Glomerular visceral epithelial cell (primary cell): ENCODE measurements at regions not wholly inside any gene's neighbourhood (a gene's known extent, or its start where the extent isn't known, plus 50 kb on each side); places are given as distances from the start of the nearest gene placed in this dataset.
"Not testable (repeated sequence)": the region's sequence is repeated elsewhere in the genome, so short reads cannot be mapped to it uniquely, and the experiment has no call there.

Experiments
- DNase-seq: peaks from one replicate; pipeline ENCODE4 v3.0.0-alpha.2; 2016; ENCODE audit errors: extremely low spot score

- DNase-seq: no peak
Observed at GRCh38 chr4:105050896-105051295, 95.8 kb upstream of the TET2 start.

GRCh38 chr4:105057370-105058105, 89.1 kb upstream of the TET2 start:
- DNase-seq: no peak

DNA sequence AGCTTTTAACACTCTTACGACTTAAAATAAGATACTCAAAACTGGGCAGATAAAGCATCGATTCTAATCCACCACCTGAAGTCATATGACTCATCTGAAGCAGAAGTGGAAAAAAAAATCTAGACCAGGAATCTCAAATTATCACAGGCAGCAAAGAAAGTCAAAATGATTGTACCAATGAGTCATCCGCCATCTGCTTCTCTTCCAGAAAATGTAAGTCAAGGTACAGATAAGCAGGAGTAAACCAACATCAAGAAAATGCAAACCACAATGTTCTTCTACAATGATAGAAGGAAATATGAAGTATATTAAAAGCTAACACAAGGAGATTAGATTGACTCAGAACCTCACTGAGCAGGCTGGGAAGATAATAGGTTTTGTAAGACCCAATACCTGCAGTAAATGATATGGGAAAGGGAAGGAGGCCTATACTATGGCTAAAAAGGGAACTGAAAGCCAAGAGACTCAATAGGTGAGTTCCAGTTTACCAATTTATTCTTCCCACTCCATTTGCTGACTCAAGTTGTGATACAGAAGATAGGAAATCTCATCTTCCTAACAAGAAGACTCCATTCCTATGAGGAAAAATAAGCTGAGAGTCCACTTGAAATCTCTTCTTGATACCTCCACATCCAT, 88.4 kb upstream of the TET2 start:
- peak; percentile 45 for DNase-seq

- DNase-seq: no peak
Observed at GRCh38 chr4:105059337-105059736, 87.3 kb upstream of the TET2 start.

DNA sequence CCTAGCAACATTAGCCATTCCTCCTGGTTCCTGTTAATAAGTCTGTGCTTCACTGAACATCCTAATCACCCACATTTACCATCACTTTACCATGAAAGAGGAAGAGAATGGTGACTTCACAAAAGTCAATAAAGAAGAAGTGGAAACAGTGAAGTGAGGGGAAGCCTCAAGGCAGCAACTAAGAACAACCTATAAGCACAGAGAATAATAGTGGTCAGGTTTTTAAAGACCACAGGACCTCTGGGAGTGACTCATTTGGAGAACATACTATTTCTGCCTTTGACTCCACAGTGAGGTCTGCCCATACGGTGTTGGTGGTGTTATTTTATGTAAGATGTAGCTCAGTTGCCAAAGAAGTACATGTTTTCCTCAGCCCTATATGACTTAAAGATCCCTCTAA, 86.0 kb upstream of the TET2 start:
- DNase-seq: peak; percentile 72

DNA sequence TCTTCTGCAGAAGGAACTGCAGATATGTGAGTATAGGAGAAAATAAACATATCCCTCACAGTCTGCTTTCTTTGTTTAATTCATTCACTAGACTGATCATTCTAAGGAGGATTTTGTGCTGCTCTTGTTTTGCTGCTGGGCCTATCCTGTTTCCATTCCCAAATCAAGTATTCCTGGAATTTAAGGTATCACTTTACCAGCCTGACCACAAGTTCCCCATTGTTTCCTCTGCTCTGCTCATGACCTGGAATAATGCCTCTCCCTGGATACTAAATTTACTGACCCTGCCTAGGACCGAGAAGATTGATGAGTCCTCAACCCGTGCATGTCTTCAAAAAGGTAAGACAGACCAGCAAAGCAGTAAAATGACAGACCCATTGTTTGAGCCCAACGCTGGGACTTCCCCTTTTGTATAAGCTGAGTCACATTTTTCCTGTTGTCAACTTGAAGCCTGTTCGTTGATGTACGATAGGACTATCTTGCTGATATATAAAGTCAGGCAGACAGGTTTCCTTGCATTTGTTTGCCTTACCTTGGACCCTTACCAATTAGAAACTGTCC, 85.5 kb upstream of the TET2 start:
- DNase-seq: peak; percentile 63

GRCh38 chr4:105061731-105062130, 84.9 kb upstream of the TET2 start:
- no peak for DNase-seq

DNA sequence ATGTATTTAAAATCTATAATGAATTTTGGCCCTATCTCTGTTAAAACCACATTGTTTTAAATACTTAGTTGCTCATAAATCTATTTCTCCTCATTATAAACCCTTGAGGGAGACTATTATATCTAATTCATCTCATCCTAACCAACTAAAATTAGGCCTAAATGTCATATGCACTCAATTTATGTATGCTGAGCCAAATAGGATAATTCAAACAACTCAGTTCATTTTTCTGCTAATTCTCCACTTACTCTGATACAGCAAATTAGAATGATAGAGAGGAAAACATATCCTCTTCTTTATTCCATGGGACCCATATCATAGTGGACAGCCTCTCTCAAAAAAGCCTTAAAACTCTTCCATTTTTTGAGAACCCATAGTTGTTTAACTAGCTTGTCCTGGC, 80.3 kb upstream of the TET2 start:
- no peak for DNase-seq

DNA sequence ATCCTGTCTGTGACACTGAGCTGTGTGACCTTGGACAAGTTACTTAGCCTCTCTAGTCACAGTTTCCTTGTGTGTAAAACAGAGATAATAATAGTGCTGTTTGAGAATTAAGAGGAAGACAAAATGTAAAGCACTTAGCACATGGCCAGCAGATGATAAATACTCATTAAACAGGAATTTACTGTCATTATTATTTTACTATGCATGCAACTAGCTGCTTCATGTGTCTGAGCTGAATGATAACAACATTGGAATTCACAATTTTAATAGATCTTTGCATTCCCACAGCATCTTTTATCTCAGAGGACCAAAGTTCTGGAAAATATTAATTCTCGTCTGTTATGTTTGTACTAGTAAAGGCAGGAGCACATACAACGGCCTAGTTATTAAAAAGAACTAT, 79.2 kb upstream of the TET2 start:
- no peak for DNase-seq

DNA sequence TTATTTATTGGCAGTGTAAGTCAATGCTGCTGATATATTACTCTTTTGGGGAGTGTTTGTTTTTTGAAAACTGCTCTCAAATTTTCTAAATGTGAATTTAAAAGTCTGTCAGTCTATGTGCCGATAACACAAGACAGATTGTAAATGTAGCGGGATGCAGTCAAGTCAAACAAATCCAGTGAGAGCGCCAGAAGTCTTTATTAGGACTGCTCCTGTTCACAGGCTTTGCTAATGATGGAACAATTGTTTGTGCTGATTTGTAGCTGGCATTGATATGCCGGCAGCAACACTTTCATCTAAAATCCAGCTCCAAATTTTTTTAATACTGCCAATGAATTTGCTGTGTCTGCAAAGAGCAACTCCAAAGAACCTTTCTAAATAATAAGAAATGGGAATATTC, 78.7 kb upstream of the TET2 start:
- DNase-seq: no peak

DNA sequence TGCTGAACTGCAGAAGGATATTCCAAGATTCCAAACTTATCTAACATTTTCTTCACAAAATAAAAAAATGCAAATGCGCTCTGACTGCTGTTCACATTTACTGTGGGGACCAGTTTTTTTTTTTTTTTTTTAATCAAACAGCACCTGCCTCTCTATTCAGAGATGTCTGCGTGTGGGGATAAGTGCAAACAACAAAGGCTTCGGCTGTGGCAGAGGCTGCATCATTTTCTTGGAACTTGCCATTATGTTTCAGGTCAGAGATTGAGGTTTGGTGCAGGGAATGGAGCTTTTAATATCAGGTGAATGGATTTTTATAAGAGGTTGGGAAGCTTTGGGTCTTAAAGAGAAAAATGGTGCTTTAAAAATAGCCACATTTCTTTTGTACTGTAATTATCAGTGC, 78.2 kb upstream of the TET2 start:
- no peak for DNase-seq

DNA sequence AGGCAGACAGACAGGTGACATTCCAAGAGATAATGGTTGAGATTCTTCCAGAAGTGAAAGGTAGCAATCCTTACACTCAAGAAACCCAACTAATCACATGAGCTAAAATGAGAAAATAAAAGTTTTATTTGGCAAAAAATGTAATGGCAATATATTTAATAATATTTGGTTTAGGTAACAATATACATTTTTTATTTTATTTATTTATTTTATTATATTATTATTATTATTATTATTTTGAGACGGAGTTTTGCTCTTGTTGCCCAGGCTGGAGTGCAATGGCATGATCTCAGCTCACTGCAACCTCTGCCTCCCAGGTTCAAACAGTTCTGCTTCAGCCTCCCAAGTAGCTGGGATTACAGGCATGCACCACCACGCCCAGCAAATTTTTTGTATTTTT, 74.6 kb upstream of the TET2 start:
- DNase-seq: not testable (repeated sequence)

DNA sequence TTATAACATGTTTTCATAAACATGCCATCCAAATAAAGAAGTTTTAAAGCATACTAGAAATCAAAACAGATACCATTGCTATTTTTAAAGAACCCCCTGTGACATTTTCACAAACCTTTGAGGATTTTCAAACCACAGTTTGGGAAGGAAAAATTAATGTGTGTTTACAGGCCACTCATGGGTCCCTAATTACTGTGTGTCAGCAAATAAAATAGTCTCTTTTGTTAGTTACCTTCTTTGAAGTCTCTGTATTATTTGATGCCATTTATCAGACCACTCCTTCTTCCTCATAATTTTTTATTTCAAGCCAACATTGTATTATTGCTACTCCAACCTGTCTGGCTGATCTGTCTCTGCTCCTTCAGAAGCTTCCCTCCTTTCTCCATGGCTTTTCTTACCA, 72.6 kb upstream of the TET2 start:
- DNase-seq: no peak

DNA sequence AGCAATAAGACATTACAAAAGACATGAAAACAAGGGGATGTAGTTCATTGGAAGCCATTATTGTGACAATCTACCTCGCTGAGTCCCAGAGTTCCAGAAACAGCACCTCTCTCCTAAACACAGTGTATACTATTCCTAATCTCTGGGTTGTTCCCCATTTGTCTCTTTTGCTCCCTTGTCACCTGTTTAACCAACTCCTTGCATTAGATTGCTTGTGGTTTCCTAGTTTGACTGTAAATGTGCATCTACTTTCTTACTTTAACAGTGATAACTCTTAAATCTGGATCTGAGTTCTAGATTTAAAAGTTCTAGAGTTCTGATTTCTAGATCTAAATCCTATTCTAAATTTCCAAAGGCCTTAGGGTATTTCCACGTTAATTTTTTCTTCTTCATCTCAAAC, 71.6 kb upstream of the TET2 start:
- no peak for DNase-seq

DNA sequence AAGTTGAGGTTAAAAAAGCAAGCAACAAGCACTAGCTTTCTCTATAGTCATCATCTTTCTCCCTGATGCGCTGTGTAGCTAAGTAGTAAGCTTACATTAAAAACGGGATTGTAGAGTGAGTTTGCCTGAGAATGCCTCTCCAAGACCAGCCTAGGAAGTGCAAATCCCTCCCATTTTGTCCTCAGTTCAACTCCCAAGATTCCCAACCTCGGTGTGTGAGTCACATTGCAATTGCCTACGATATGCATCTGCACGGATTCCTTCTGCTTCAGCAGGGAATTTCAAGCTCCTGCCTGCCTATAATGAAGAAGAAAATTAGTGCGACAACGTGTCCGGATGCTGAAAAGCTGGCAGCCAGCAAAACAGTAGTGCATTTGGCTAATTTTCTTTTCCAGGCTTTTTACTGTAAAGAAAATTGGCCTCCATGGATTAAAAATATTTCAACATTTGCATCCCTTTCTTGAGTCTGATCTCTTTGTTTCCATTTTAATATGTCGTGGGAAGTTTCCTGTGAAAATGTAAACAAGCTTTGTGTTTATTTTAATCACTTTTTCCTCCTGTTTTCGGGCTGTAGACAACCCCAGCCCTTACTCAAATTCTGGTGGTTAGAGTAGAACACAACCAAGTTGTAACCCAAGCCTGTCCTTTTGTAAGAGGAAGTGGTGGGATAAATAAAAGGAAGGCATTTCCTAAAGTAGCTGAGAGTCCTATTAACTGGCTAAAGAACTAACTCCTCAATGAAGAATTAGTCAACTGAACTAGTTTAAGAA, 58.4 kb upstream of the TET2 start:
- peak; percentile 73 for DNase-seq

GRCh38 chr4:105092356-105092755, 54.3 kb upstream of the TET2 start:
- DNase-seq: peak; percentile 44

DNA sequence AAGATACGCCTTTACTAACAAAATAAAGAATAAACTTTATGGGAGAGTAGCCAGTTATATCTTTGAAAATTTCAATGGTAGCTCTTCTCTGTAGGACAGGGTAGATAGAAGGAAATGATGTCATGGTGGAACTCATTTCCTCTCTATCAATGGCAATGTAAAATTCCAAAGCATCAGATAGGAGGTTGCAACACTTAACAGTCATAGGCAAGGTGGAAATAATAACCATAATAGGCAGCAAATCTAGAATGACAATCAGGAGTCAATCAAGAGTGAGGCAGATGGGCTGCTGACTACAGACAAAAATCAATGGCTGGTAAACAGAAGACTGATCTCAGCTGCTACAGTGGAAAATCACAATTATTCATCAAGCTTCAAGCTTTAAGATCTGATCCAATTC, 53.9 kb upstream of the TET2 start:
- no peak for DNase-seq

- DNase-seq: no peak
Observed at GRCh38 chr4:105093975-105094374, 52.7 kb upstream of the TET2 start.
